HCT116 (cell line): ENCODE measurements at regions not wholly inside any gene's neighbourhood (a gene's known extent, or its start where the extent isn't known, plus 50 kb on each side); places are given as distances from the start of the nearest gene placed in this dataset.

ENCODE experiments used
- ATAC-seq: fragments of 200-7000 bp; cut with Tn5 transposase; 2 replicates; pipeline ENCODE4 v1.9.1; 2020; ENCODE audit warnings: mild to moderate bottlenecking, moderate library complexity
- BruUV-seq: library from RNA; stranded (reverse); fragments of 400-500 nt; replicated peaks from 2 replicates; lab custom pipeline; 2021; lab: Mats Ljungman, UMichigan
- CTCF ChIA-PET: fragments of 300-600 bp; sonication (Branson Sonifier 250); formaldehyde crosslinking; loops from one replicate; lab custom pipeline; 2021; ENCODE audit warnings: antibody characterized with exemption; lab: Charles Lee
- POLR2A ChIA-PET: fragments of 300-600, 350-600 bp; sonication (Branson Sonifier 250); formaldehyde crosslinking; loops from one replicate; lab custom pipeline; 2021; ENCODE audit warnings: antibody characterized with exemption; lab: Charles Lee
- RAD21 ChIA-PET, 2 experiments: fragments of 300-600 bp; sonication (Branson Sonifier 250); formaldehyde crosslinking; loops; one replicate each; lab custom pipeline; 2023; ENCODE audit warnings: low total read pairs in 2 of 2; ENCODE audit not compliant: uncharacterized antibody in 2 of 2, unreplicated experiment in 2 of 2, low non-redundant PET in 1 of 2; lab: Charles Lee
- DNase-seq: peaks from one replicate; pipeline ENCODE4 v3.0.0-alpha.2; 2010; ENCODE audit warnings: low read depth, low spot score
- H2AFZ ChIP-seq: fragments of 200-600 bp; shearing (Covaris generic), sonication (generic); 2 replicates; pipeline ENCODE4 v1.6.1; 2017; ENCODE audit warnings: low read depth, mixed run types, mixed read lengths, antibody characterized with exemption, low read length; ENCODE audit not compliant: poor library complexity, severe bottlenecking
- H3K27ac ChIP-seq: 2 replicates; pipeline ENCODE4 v1.5.1; 2012; ENCODE audit warnings: low read depth, low read length
- H3K27me3 ChIP-seq: fragments of 200-600 bp; sonication (generic); 2 replicates; pipeline ENCODE4 v1.6.1; 2016; ENCODE audit warnings: mixed run types, low read length, mixed read lengths; ENCODE audit not compliant: insufficient read depth
- H3K36me3 ChIP-seq, 2 experiments: fragments of 200-500 bp in 1 of 2; fragments of 200-600 bp in 1 of 2; sonication (Bioruptor generic) in 1 of 2; sonication (generic) in 1 of 2; 2 replicates each; pipeline versions ENCODE4 v1.5.1 to v1.6.1; 2014 to 2016; ENCODE audit warnings: low read length in 2 of 2, inconsistent platforms in 1 of 2, mixed read lengths in 1 of 2, mixed run types in 1 of 2; ENCODE audit not compliant: insufficient read depth in 2 of 2, control insufficient read depth in 1 of 2
- H3K4me1 ChIP-seq, 2 experiments: fragments of 200-600 bp in 1 of 2; sonication (generic) in 1 of 2; 2 replicates each; pipeline versions ENCODE4 v1.5.1 to v1.6.1; 2012 to 2017; ENCODE audit warnings: low read length in 2 of 2, inconsistent platforms in 1 of 2, mild to moderate bottlenecking in 1 of 2, mixed read lengths in 1 of 2, mixed run types in 1 of 2, moderate library complexity in 1 of 2; ENCODE audit not compliant: insufficient read depth in 2 of 2, control insufficient read depth in 1 of 2
- H3K4me2 ChIP-seq: fragments of 200-600 bp; sonication (generic); 2 replicates; pipeline ENCODE4 v1.6.1; 2017; ENCODE audit warnings: mixed run types, low read length, mixed read lengths
- H3K4me3 ChIP-seq, 2 experiments: fragments of 200-600 bp in 1 of 2; sonication (generic) in 1 of 2; replicated peaks in 1 of 2; 2 replicates each; pipeline ENCODE4 v1.5.1; 2011 to 2016; ENCODE audit warnings: low read length in 2 of 2, control low read depth in 1 of 2, low read depth in 1 of 2, mild to moderate bottlenecking in 1 of 2, mixed read lengths in 1 of 2, mixed run types in 1 of 2
- H3K79me2 ChIP-seq: fragments of 200-600 bp; sonication (generic); 2 replicates; pipeline ENCODE4 v1.6.1; 2017; ENCODE audit warnings: mild to moderate bottlenecking, mixed run types, low read length, moderate library complexity, mixed read lengths; ENCODE audit not compliant: insufficient read depth
- H3K9ac ChIP-seq: fragments of 200-600 bp; sonication (generic); 2 replicates; pipeline ENCODE4 v1.6.1; 2016; ENCODE audit warnings: low read length, mixed read lengths
- H3K9me2 ChIP-seq: fragments of 200-600 bp; sonication (generic), shearing (Covaris generic); 2 replicates; pipeline ENCODE4 v1.6.1; 2017; ENCODE audit warnings: mixed run types, mild to moderate bottlenecking, moderate library complexity; ENCODE audit not compliant: insufficient read depth
- H3K9me3 ChIP-seq, 2 experiments: fragments of 200-500 bp in 1 of 2; fragments of 200-600 bp in 1 of 2; sonication (Bioruptor generic) in 1 of 2; sonication (generic) in 1 of 2; 2 replicates each; pipeline ENCODE4 v1.6.1; 2014 to 2017; ENCODE audit warnings: low read length in 2 of 2, mixed read lengths in 2 of 2, inconsistent platforms in 1 of 2, low read depth in 1 of 2, mild to moderate bottlenecking in 1 of 2, mixed run types in 1 of 2, moderate library complexity in 1 of 2; ENCODE audit not compliant: control insufficient read depth in 1 of 2, insufficient read depth in 1 of 2
- H4K20me1 ChIP-seq: fragments of 200-600 bp; sonication (generic), shearing (Covaris generic); 2 replicates; pipeline ENCODE4 v1.6.1; 2017; ENCODE audit warnings: mixed run types, mild to moderate bottlenecking, moderate library complexity; ENCODE audit not compliant: insufficient read depth
- EGR1 ChIP-seq: IDR thresholded peaks from 2 replicates; pipeline ENCODE4 v1.6.1; 2012; ENCODE audit warnings: low read depth
- JUND ChIP-seq: IDR thresholded peaks from 2 replicates; pipeline ENCODE4 v1.6.1; 2012
- SIN3A ChIP-seq: IDR thresholded peaks from 2 replicates; pipeline ENCODE4 v1.6.1; 2012; ENCODE audit warnings: low read depth
- SRF ChIP-seq: IDR thresholded peaks from 2 replicates; pipeline ENCODE4 v1.6.1; 2012; ENCODE audit warnings: low read depth
- TCF7L2 ChIP-seq: IDR thresholded peaks from 2 replicates; pipeline ENCODE4 v1.7.0; 2011; ENCODE audit warnings: borderline replicate concordance, inconsistent platforms; ENCODE audit not compliant: insufficient read depth, insufficient read length; ENCODE audit errors: extremely low read depth
- ZFX ChIP-seq: fragments of 450-650 bp; IDR thresholded peaks from 2 replicates; pipeline ENCODE4 v1.6.1; 2017
- intact Hi-C: fragments of 100-400 bp; cut with micrococcal nuclease; formaldehyde crosslinking; loops from 2 replicates; pipeline ENCODE4 v1.10.0; 2022
- TF ChIP-seq, protein P1 (sequence below): IDR thresholded peaks from 2 replicates; pipeline ENCODE4 v1.6.1; 2012; ENCODE audit warnings: low read depth
- TF ChIP-seq, protein P2 (sequence below): IDR thresholded peaks from 2 replicates; pipeline ENCODE4 v1.6.1; 2011; ENCODE audit warnings: mild to moderate bottlenecking, low read length, moderate library complexity; ENCODE audit not compliant: insufficient replicate concordance; ENCODE audit errors: extremely low read depth
- TF ChIP-seq, protein P3 (sequence below), 3 experiments: fragments of 200-600 bp in 1 of 3; sonication (generic) in 1 of 3; IDR thresholded peaks in 2 of 3; conservative IDR thresholded peaks in 1 of 3; 2 replicates each; pipeline ENCODE4 v1.5.1; 2012 to 2017; ENCODE audit warnings: low read depth in 2 of 3, low read length in 2 of 3, antibody characterized with exemption in 1 of 3, borderline replicate concordance in 1 of 3, control low read depth in 1 of 3, mild to moderate bottlenecking in 1 of 3, mixed read lengths in 1 of 3, mixed run types in 1 of 3, moderate library complexity in 1 of 3; ENCODE audit not compliant: insufficient read depth in 1 of 3

DNA sequence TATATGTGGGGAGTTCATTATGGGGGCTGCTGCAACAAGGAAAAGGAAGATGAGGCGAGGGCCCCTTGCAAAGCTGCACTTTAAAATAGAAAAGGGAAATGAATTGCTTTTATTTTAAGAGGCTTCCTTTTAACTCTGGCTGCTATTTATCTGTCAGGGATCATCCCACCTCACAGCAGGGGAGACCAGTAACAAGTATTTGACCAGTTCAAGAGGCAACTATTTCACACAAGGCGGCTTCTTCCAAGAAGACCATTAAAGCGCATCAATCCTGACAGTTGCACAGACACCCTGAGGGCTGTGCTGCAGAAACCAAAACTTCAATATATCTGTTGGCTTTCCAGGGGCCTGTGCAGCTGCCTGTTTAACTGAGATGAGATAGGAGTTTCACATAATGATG lies 1009.2 kb downstream of the SORCS3 start:
- Histone ChIP-seq H3K9ac (no peak overlapping the region), H2AFZ (no peak overlapping the region), H3K4me2 (no peak overlapping the region), H3K79me2 (no peaks in the 10 kb centered on the region), H3K36me3 (no peaks in the 10 kb centered on the region; a peak in 1 of 4 replicates), H4K20me1 (no peaks in the 10 kb centered on the region), H3K9me2 (no peaks in the 10 kb centered on the region), H3K27ac (no peak overlapping the region), H3K27me3 (no peaks in the 10 kb centered on the region), H3K9me3 (peaks cover 36 to 40% of the 10 kb centered on the region in 2 experiments; a peak in 2 of 4 replicates), H3K4me1 (no peaks in the 10 kb centered on the region), H3K4me3 (no peak overlapping the region)
- POLR2A ChIA-PET, result no interaction called here
- ATAC-seq (no peak), DNase-seq (no peak)
- CTCF ChIA-PET, result no interaction called here
- intact Hi-C loops, result no loop called here
- no TSS peak for BruUV-seq
- TF ChIP-seq ZFX (no peak), EGR1 (no peak), TCF7L2 (no peak), SRF (no peak), JUND (no peak), SIN3A (no peak)
- TF ChIP-seq, protein P1, sequence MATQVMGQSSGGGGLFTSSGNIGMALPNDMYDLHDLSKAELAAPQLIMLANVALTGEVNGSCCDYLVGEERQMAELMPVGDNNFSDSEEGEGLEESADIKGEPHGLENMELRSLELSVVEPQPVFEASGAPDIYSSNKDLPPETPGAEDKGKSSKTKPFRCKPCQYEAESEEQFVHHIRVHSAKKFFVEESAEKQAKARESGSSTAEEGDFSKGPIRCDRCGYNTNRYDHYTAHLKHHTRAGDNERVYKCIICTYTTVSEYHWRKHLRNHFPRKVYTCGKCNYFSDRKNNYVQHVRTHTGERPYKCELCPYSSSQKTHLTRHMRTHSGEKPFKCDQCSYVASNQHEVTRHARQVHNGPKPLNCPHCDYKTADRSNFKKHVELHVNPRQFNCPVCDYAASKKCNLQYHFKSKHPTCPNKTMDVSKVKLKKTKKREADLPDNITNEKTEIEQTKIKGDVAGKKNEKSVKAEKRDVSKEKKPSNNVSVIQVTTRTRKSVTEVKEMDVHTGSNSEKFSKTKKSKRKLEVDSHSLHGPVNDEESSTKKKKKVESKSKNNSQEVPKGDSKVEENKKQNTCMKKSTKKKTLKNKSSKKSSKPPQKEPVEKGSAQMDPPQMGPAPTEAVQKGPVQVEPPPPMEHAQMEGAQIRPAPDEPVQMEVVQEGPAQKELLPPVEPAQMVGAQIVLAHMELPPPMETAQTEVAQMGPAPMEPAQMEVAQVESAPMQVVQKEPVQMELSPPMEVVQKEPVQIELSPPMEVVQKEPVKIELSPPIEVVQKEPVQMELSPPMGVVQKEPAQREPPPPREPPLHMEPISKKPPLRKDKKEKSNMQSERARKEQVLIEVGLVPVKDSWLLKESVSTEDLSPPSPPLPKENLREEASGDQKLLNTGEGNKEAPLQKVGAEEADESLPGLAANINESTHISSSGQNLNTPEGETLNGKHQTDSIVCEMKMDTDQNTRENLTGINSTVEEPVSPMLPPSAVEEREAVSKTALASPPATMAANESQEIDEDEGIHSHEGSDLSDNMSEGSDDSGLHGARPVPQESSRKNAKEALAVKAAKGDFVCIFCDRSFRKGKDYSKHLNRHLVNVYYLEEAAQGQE, result no peak
- TF ChIP-seq, protein P2, sequence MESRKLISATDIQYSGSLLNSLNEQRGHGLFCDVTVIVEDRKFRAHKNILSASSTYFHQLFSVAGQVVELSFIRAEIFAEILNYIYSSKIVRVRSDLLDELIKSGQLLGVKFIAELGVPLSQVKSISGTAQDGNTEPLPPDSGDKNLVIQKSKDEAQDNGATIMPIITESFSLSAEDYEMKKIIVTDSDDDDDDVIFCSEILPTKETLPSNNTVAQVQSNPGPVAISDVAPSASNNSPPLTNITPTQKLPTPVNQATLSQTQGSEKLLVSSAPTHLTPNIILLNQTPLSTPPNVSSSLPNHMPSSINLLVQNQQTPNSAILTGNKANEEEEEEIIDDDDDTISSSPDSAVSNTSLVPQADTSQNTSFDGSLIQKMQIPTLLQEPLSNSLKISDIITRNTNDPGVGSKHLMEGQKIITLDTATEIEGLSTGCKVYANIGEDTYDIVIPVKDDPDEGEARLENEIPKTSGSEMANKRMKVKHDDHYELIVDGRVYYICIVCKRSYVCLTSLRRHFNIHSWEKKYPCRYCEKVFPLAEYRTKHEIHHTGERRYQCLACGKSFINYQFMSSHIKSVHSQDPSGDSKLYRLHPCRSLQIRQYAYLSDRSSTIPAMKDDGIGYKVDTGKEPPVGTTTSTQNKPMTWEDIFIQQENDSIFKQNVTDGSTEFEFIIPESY, result no peak
- TF ChIP-seq, protein P3, sequence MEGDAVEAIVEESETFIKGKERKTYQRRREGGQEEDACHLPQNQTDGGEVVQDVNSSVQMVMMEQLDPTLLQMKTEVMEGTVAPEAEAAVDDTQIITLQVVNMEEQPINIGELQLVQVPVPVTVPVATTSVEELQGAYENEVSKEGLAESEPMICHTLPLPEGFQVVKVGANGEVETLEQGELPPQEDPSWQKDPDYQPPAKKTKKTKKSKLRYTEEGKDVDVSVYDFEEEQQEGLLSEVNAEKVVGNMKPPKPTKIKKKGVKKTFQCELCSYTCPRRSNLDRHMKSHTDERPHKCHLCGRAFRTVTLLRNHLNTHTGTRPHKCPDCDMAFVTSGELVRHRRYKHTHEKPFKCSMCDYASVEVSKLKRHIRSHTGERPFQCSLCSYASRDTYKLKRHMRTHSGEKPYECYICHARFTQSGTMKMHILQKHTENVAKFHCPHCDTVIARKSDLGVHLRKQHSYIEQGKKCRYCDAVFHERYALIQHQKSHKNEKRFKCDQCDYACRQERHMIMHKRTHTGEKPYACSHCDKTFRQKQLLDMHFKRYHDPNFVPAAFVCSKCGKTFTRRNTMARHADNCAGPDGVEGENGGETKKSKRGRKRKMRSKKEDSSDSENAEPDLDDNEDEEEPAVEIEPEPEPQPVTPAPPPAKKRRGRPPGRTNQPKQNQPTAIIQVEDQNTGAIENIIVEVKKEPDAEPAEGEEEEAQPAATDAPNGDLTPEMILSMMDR (IDR thresholded peaks at IDR 0.05 in 2 of 3, conservative IDR thresholded peaks at IDR 0.05 in 1 of 3; ENCODE audit: borderline replicate concordance in 1 of 3, insufficient read depth in 1 of 3, low read depth in 2 of 3, low read length in 2 of 3), result no peak
- RAD21 ChIA-PET, result no interaction called here
